ENCODE measurements at regions not wholly inside any gene's neighbourhood (a gene's known extent, or its start where the extent isn't known, plus 50 kb on each side); places are given as distances from the start of the nearest gene placed in this dataset.

DNA sequence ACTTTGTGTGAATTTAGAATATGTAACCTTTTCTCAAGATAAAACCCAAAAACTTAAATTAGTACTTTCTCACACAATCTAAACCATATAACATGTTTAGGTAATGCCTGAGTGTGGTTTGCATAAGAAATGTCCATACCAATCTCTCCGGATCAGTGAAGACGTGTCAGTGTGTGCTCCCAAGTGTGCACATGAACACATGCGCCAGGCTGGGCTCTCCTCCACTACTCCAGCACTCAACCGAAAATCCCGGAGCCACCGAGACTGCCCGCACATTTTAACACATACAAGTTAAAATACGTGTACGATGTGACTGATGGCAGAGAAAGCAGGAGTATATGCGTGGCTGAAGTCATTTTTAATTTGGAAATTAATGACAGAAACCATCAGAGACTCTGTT lies 658.4 kb downstream of the EFNA5 start:
- 95% methylated on average over 10 of the region's 10 CpGs for WGBS (ENCODE audit: insufficient coverage)
- Histone ChIP-seq H3K9me3 (ENCODE audit: control insufficient read depth, insufficient read depth, low read length) (no peaks in the 10 kb centered on the region), H3K27ac (ENCODE audit: low read length) (no peak overlapping the region), H3K36me3 (ENCODE audit: control insufficient read depth, insufficient read depth, low read length) (no peaks in the 10 kb centered on the region), H3K27me3 (ENCODE audit: control insufficient read depth, insufficient read depth, low read length) (peaks cover 2% of the 10 kb centered on the region), H3K4me1 (ENCODE audit: control insufficient read depth, insufficient read depth, low read length) (no peaks in the 10 kb centered on the region), H3K4me3 (ENCODE audit: low read length) (no peak overlapping the region)
- Mint-ChIP-seq H3K4me1 (no peaks in the 10 kb centered on the region), H3K9me3 (no peaks in the 10 kb centered on the region), H3K27me3 (ENCODE audit: low read depth in 2 of 2) (peaks cover 12 to 18% of the 10 kb centered on the region in 2 donors), H3K27ac (no peak overlapping the region), H3K36me3 (no peaks in the 10 kb centered on the region), H3K4me3 (no peak overlapping the region)
- intact Hi-C loops (cut with micrococcal nuclease), result no loop called here
- DNase-seq (no peak), ATAC-seq (no peak)
- TF ChIP-seq, protein P1, sequence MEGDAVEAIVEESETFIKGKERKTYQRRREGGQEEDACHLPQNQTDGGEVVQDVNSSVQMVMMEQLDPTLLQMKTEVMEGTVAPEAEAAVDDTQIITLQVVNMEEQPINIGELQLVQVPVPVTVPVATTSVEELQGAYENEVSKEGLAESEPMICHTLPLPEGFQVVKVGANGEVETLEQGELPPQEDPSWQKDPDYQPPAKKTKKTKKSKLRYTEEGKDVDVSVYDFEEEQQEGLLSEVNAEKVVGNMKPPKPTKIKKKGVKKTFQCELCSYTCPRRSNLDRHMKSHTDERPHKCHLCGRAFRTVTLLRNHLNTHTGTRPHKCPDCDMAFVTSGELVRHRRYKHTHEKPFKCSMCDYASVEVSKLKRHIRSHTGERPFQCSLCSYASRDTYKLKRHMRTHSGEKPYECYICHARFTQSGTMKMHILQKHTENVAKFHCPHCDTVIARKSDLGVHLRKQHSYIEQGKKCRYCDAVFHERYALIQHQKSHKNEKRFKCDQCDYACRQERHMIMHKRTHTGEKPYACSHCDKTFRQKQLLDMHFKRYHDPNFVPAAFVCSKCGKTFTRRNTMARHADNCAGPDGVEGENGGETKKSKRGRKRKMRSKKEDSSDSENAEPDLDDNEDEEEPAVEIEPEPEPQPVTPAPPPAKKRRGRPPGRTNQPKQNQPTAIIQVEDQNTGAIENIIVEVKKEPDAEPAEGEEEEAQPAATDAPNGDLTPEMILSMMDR (IDR thresholded peaks at IDR 0.05), result no peak

DNA sequence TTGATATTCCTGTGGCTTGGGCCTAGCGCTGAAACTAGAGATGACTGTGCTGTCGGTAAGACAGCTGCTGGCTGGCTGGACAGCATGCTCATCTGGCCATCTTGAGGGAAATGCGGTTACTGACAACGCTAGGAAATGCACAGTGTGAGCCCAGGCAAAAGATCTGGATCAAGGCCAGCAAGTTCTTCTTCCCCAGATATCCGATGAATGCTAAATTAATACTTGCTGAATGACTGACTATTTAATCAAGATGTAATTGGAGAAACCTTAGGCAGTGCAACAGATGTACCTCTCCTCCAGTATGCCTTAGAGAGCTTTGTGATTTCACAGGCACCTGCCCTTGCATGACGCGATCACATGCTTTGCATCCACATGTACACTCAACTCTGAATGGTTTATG lies 659.1 kb downstream of the EFNA5 start:
- intact Hi-C loops (cut with micrococcal nuclease), result no loop called here
- Mint-ChIP-seq H3K4me1 (no peaks in the 10 kb centered on the region), H3K27me3 (ENCODE audit: low read depth in 2 of 2) (peaks cover 12 to 14% of the 10 kb centered on the region in 2 donors), H3K27ac (no peak overlapping the region), H3K4me3 (no peak overlapping the region), H3K36me3 (no peaks in the 10 kb centered on the region), H3K9me3 (no peaks in the 10 kb centered on the region)
- DNase-seq, result no peak
- H3K27me3 ChIP-seq (ENCODE audit: control insufficient read depth, insufficient read depth, low read length), result peaks cover 2% of the 10 kb centered on the region
- no peaks in the 10 kb centered on the region for H3K36me3 ChIP-seq (ENCODE audit: control insufficient read depth, insufficient read depth, low read length)
- no peak for ATAC-seq
- no peaks in the 10 kb centered on the region for H3K9me3 ChIP-seq (ENCODE audit: control insufficient read depth, insufficient read depth, low read length)
- no peaks in the 10 kb centered on the region for H3K4me1 ChIP-seq (ENCODE audit: control insufficient read depth, insufficient read depth, low read length)
- TF ChIP-seq, protein P1 (IDR thresholded peaks at IDR 0.05), result no peak
- 96% methylated on average over 7 of the region's 7 CpGs for WGBS (ENCODE audit: insufficient coverage)
- H3K4me3 ChIP-seq (ENCODE audit: low read length), result no peak overlapping the region
- no peak overlapping the region for H3K27ac ChIP-seq (ENCODE audit: low read length)

DNA sequence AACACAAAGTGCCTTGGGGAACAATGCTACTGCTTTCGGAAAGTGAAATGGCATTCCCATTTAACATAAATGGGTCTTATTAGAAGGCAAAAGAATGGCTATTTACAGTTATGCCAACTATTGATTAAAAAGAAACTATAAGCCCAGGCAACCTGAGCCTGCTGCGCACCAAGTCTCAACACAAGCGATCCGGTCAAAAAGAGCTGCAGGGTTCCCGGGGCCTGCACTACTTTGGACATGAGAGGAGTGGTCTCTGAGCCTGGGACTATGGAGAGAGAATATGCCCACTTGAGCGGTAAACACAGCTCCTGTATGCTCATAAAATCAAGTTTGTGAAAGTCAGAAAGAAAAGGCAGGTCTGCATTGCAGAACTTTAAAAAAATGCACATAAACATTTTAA lies 660.7 kb downstream of the EFNA5 start:
- no peak for DNase-seq
- TF ChIP-seq, protein P1 (IDR thresholded peaks at IDR 0.05), result no peak
- Mint-ChIP-seq H3K9me3 (no peaks in the 10 kb centered on the region), H3K27ac (no peak overlapping the region), H3K4me3 (no peak overlapping the region), H3K4me1 (no peaks in the 10 kb centered on the region), H3K36me3 (no peaks in the 10 kb centered on the region), H3K27me3 (ENCODE audit: low read depth in 2 of 2) (peaks cover 12 to 18% of the 10 kb centered on the region in 2 donors)
- peaks cover 2% of the 10 kb centered on the region for H3K27me3 ChIP-seq (ENCODE audit: control insufficient read depth, insufficient read depth, low read length)
- no peaks in the 10 kb centered on the region for H3K36me3 ChIP-seq (ENCODE audit: control insufficient read depth, insufficient read depth, low read length)
- no peaks in the 10 kb centered on the region for H3K9me3 ChIP-seq (ENCODE audit: control insufficient read depth, insufficient read depth, low read length)
- no peaks in the 10 kb centered on the region for H3K4me1 ChIP-seq (ENCODE audit: control insufficient read depth, insufficient read depth, low read length)
- ATAC-seq, result no peak
- 99% methylated on average over 6 of the region's 6 CpGs for WGBS (ENCODE audit: insufficient coverage)
- intact Hi-C loops (cut with micrococcal nuclease), result no loop called here
- H3K27ac ChIP-seq (ENCODE audit: low read length), result no peak overlapping the region
- no peak overlapping the region for H3K4me3 ChIP-seq (ENCODE audit: low read length)

DNA sequence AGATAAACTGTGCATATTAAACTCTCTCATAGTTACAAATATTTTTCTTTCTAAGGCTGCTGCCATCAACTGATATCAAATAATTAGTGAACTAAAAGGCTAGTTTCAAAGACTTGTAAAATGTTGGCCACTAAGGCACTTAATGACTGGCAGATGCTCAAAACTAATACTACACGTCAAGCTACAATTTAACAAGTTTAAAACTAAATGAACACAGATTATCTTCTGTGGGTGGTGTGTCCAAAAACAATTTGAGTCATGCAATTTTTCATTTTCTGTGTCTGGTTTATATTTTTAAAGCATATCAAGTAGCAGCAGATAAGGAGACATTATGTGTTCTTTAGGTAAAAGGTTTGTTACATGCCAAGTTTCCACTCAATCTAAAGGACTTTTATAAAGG lies 665.1 kb downstream of the EFNA5 start:
- ATAC-seq (no peak), DNase-seq (no peak)
- H3K9me3 Mint-ChIP-seq, result peaks cover 0 to 3% of the 10 kb centered on the region in 2 donors
- WGBS (ENCODE audit: insufficient coverage), result no CpG with 5 or more reads among the region's 1 CpG
- TF ChIP-seq, protein P1 (IDR thresholded peaks at IDR 0.05), result no peak
- intact Hi-C loops (cut with micrococcal nuclease), result no loop called here
- no peaks in the 10 kb centered on the region for H3K4me1 ChIP-seq (ENCODE audit: control insufficient read depth, insufficient read depth, low read length)
- H3K27ac ChIP-seq (ENCODE audit: low read length), result no peak overlapping the region
- no peaks in the 10 kb centered on the region for H3K27me3 ChIP-seq (ENCODE audit: control insufficient read depth, insufficient read depth, low read length)
- no peak overlapping the region for H3K4me3 ChIP-seq (ENCODE audit: low read length)
- no peaks in the 10 kb centered on the region for H3K4me1 Mint-ChIP-seq
- no peaks in the 10 kb centered on the region for H3K36me3 ChIP-seq (ENCODE audit: control insufficient read depth, insufficient read depth, low read length)
- H3K4me3 Mint-ChIP-seq, result no peak overlapping the region
- peaks cover 4 to 31% of the 10 kb centered on the region in 2 donors for H3K27me3 Mint-ChIP-seq (ENCODE audit: low read depth in 2 of 2)
- no peaks in the 10 kb centered on the region for H3K36me3 Mint-ChIP-seq
- no peaks in the 10 kb centered on the region for H3K9me3 ChIP-seq (ENCODE audit: control insufficient read depth, insufficient read depth, low read length)
- H3K27ac Mint-ChIP-seq, result no peak overlapping the region

All from natural killer cell (primary cell).